ENCODE measurements at regions not wholly inside any gene's neighbourhood (a gene's known extent, or its start where the extent isn't known, plus 50 kb on each side); places are given as distances from the start of the nearest gene placed in this dataset.

GRCh38 chr20:37643400-37643799 is 50.4 kb upstream of the CTNNBL1 start:
- DNase-seq: no peak

DNA sequence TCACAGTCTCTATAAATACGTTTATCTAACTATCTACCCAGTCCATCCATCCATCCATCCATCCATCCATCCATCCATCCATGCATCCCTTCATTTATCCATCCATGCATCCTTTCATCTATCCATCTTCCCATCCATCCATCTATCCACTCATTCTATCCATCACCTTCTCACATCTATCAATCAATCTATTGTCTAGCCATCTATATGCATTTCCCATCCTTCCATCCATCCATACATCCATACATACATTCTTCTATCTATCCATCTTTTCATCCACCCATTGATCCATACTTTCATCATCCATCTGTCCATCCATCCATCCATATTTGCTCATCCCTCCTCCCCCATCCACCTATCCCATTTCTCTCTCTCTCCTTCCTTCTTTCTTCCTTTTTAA is 51.6 kb upstream of the CTNNBL1 start:
- DNase-seq: no peak

- no peak for DNase-seq
These were observed 52.9 kb upstream of the CTNNBL1 start for GRCh38 chr20:37640600-37641561.

- no peak for DNase-seq
These were observed 55.3 kb upstream of the CTNNBL1 start for GRCh38 chr20:37638527-37638926.

DNA sequence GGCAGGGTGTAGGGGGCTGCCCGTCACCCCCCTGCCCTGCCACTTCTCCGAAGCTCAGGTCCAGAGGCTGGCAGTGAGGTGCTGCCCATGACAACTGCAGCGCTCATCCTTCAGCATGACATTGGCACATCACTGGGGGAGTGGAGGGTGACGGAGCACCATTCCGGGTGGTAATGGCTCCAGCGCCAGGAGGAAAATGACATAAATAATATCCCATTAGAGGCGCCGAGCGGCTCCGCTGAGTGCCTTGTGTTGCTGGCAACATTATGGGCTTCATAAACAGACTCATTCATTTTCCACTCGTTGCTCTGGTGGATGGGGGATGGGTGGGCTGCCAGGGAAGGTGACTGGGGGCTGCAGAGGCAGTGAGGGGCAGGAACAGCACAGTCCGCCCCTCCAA is 56.9 kb upstream of the CTNNBL1 start:
- DNase-seq: no peak

DNA sequence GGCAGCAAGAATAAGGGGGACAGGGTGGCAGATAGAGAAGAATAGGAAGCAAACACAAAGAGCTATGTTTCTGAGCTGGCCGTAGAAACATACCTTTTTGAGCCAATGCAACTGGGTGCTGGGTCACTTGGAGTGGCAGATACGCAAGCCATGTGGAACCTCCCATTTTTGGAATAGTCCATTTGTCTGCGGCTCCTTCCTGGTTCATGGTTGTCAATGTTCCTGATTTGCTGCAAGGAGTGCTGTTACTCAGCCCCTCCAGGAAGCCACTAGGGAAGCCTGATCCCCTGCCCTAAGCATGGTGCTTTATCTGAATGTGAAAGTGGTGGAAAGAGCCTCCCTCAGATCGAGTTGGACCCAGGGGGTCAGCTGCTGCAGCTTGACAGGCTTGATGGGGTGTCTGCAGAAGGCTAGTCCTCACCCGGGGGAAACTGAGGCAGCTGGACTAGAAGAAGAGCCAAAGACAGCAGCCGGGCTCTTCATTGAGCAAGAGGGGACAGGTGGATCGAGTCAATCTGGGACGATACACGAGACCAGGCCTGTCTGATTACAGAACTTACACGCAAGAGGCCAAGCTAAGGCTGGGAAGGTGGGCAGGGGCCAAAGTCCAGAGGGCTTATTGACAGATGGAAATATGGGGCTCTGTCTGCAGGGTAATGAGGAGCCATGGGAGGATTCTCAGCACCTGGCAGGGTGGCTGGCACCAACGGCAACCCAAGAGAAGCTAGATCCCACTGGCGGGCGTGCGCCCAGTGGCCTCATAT is 57.4 kb upstream of the CTNNBL1 start:
- DNase-seq: no peak

DNA sequence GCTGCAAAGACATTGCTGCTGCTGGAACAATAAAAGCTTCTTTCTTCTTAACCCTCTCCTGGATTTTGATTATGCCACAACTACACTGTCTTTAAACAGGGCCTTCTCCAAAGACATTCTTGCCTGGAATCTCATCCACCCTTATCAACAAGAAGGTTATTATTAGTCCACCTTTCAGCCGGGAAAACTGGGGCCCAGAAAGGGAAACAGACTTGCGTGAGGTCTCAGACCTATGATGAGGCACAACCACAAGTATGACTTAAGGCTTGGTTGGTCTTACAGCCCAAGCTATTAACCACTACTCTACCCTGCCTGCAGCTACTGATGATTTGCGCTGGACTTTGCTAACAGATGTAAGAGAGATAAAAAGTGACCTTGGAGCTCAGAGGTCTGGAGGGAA is 62.8 kb upstream of the CTNNBL1 start:
- DNase-seq: no peak

GRCh38 chr20:37630166-37630565 is 63.7 kb upstream of the CTNNBL1 start:
- DNase-seq: no peak

- no peak for DNase-seq
These were observed 66.1 kb upstream of the CTNNBL1 start for GRCh38 chr20:37627767-37628130.

DNA sequence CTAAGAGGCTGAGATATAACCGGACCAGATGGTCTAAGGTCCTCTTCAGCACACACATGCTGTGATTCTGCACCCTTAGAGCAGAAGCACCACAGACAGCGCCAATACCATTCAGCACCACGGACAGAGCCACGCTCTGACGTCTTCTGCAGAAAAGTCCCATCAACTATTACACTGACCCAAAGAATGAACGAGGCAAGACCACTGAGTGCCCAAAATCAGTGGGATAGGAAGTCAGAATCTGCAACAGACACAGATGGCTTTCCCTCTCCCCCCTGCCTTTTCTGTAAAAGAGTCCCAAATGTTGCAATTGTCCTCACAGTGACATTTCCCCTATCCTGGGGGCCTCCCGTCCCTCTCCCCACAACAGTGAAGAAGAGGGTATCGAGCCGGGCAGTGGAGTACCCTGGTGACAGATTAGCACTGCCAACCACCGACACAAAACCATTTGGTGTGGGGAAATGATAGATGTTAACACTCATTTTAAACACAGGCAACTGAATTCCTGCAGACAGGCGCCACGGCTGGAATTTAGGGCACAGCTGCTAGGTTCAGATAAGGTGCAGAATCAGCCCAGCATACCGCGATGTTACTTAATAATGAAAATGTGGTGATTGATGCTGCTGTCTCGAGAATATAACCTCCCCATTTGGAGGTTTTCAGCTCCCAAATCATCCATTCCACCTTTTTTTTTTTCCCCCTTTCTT is 66.6 kb upstream of the CTNNBL1 start:
- peak; percentile 53 to 72 (median 59) for DNase-seq

GRCh38 chr20:37624963-37625362 is 68.9 kb upstream of the CTNNBL1 start:
- no peak for DNase-seq

DNA sequence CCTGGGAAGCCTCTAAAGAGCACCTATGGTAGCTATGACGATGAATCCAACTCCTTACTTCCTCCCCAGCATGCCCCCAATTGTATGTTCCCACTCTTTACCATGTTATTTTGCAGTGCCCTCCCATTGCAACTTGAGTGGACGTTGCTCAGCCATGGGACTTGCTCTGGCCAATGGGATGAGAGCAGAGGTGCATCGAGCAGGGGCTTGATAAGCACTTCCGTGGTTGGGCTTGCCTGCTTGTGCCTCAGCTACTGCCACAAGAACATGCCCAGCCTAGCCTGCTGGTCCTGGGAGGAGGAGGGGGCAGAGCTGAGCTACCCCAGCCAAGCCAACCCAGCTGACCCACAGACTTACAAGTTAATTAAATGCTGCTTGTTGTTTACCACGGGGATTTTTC is 71.1 kb upstream of the CTNNBL1 start:
- DNase-seq: no peak

GRCh38 chr20:37619496-37619895 is 74.3 kb upstream of the CTNNBL1 start:
- no peak for DNase-seq

- no peak for DNase-seq
These were observed 77.8 kb upstream of the CTNNBL1 start for GRCh38 chr20:37616110-37616425.

DNA sequence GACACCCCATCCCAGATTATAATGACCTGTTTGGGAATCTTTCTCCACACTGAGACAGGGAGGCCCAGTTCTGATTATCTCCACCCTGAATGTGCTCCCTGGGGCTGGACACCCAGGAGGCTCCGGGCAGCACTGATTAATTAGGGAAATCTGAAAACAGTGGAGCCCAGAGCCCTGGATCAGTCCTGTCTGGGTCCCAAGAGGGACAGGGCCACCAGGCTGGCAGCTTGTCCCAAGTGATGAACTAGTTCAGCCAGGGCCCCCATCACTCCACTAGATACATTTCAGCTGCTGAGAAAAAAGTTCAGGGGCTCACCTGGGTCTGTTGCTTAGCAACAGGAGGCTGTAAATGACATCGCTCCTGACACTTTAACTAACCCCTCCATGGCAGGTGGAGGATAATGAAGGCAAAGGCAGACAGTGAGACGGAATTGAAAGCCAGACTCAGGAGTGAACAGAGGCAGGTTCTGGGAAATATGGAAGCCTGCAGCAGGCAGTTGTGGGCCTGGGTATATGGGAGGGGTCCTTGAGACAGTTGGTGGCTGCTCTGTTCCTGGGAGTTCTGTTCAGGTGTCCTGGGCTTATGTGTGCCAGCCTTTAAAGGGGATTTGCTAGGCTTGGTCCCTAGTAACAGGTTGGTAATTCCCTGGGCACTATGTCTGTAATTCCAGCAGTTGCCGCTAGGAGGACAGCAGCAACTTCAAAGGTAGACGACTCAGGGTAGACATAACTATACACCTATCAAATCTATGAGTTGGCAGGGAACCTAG is 78.3 kb upstream of the CTNNBL1 start:
- peak; percentile 38 to 71 (median 42) for DNase-seq

GRCh38 chr20:37611852-37612251 is 82.0 kb upstream of the CTNNBL1 start:
- no peak for DNase-seq

- DNase-seq: no peak
These were observed 82.5 kb upstream of the CTNNBL1 start for GRCh38 chr20:37611346-37611745.

DNA sequence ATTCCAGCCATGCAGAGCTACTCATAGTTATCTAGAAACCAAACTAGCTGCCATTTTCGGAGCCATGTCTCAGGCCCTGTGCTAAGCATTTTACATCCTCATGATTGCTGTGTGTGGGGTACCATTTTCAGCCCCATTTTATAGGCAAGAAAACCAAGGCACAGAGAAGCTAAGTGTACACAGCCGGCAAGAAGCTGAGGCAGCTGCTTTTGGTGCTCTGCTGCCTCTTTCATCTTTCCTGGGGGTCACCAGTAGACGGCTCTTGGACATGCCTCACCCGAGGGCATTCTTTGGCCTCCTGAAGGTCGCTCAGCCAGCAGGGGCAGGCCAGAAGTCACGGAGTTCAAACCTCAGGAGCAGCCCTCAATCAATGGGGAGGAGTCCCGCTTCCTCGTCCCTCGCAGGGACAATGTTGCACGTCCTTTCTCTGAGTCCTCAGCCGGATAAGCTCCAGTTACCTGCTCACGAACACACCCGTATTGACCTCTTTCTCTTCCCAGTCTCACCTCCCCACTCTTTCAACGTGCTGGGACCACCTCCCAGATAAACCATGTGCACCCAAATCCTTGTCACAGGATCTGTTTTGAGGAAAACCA is 82.6 kb upstream of the BLCAP start:
- DNase-seq: no peak

- no peak for DNase-seq
These were observed 75.0 kb upstream of the BLCAP start for GRCh38 chr20:37602634-37603033.

DNA sequence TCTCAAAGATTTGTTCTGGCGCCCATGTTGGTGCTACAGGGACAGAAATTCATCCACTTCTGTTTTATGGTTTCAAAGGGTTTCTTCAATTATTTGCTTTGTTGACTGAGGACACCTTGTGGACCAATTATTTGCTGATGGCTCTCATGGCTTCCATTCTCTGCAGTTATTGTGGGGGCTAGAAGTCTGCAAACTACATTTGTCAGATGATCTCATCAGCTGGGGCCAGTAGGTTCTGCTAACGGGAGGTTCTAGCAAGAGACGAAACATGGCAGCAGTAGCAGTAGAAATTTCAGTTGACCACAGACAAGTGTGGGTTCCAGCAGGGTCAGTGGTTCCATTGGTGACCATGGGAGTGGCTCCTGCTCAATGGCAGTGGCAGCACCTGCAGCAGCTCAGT is 72.8 kb upstream of the BLCAP start:
- DNase-seq: no peak

DNA sequence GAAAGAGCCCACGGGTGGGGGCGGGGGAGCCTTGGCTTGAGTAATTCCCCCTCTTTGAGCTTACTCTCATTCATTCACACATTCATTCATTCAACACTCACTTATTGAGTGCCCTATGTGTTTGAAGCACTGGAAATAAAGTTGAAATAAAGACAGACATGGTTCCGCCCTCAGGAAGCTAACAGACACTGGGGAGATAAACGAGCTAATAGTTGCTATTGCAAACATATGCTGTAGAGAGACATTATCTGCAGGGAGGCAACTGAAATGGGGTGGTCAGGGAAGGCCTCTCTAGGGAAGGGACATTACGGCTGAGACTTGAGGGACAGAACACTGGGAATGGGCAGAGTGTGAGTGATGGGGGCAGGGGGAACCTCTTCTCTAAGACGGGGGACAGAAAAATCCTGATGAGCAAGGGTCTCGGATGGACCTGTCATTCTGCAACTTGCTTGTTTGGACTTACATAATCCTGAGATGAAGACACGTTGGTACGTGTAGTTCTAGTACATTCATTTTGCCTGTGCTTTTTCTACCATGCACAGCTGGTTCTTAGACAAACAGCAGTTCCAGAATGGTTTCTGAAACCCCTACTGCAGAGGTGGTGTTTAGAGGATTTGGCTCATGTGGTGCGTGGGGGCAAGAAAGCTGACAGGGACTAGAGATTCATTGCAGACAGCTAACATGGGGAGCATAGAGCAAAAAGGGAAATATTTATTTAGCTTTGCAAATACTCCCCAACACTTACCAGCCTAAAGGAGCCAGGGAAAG is 71.1 kb upstream of the BLCAP start:
- no peak for DNase-seq

GRCh38 chr20:37598100-37598543 is 70.4 kb upstream of the BLCAP start:
- DNase-seq: no peak

Data from suppressor macrophage treated with lipopolysaccharide for 1 hour (primary cell).